HFF-Myc (cell line): ENCODE measurements at regions not wholly inside any gene's neighbourhood (a gene's known extent, or its start where the extent isn't known, plus 50 kb on each side); places are given as distances from the start of the nearest gene placed in this dataset.

Experiments used
- DNase-seq: peaks from one replicate; pipeline ENCODE4 v3.0.0-alpha.2; 2011; ENCODE audit warnings: low read depth; ENCODE audit errors: extremely low read depth
- H3K4me3 ChIP-seq: replicated peaks from 2 replicates; pipeline ENCODE4 v1.5.1; 2011; ENCODE audit warnings: low read depth, mild to moderate bottlenecking, control low read depth, low read length
- TF ChIP-seq, protein P1 (sequence below): IDR thresholded peaks from 2 replicates; pipeline ENCODE4 v1.5.1; 2012; ENCODE audit warnings: mild to moderate bottlenecking, low read depth, low read length, control low read depth; ENCODE audit errors: missing control alignments

GRCh38 chr11:104602643-104603042, 295.6 kb downstream of the CASP12 start:
- DNase-seq, result no peak
- TF ChIP-seq, protein P1, sequence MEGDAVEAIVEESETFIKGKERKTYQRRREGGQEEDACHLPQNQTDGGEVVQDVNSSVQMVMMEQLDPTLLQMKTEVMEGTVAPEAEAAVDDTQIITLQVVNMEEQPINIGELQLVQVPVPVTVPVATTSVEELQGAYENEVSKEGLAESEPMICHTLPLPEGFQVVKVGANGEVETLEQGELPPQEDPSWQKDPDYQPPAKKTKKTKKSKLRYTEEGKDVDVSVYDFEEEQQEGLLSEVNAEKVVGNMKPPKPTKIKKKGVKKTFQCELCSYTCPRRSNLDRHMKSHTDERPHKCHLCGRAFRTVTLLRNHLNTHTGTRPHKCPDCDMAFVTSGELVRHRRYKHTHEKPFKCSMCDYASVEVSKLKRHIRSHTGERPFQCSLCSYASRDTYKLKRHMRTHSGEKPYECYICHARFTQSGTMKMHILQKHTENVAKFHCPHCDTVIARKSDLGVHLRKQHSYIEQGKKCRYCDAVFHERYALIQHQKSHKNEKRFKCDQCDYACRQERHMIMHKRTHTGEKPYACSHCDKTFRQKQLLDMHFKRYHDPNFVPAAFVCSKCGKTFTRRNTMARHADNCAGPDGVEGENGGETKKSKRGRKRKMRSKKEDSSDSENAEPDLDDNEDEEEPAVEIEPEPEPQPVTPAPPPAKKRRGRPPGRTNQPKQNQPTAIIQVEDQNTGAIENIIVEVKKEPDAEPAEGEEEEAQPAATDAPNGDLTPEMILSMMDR, result no peak
- no peak overlapping the region for H3K4me3 ChIP-seq

DNA sequence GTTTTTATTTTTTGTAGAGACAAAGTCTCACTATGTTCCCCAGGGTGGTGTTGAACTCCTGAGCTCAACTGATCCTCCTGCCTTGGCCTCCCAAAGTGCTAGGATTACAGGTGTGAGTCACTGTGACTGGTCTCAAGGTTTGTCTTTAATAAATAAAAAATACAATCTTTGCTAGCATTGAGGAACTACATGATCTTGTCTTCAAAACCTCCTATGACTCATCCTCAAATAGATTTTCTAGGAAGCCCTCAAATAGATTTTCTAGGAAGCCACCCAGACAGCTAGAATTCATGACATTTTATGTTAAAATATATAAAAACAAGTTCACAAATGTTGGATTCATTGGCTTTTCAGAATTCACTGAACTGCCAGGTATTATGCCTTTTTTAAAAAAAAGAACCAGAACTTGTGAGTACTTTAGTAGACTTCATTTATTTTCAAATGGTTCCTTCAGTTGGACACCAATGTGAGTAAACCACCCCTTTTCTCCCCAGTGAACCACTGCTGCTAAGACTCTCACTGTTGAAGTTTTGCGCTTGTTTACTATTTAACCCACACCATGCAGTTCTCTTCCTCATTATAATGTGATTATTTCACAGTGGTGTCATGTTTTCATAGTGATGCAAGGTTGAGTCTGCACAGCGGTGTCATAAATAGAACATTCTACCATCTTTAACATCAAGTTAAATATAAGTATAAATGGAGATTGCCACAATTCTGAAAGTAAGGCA, 303.9 kb downstream of the CASP12 start:
- DNase-seq, result no peak
- TF ChIP-seq, protein P1, result no peak
- H3K4me3 ChIP-seq, result no peak overlapping the region

- DNase-seq, result no peak
- H3K4me3 ChIP-seq, result no peak overlapping the region
- TF ChIP-seq, protein P1, result no peak
Measured at GRCh38 chr11:104588970-104589369, 309.3 kb downstream of the CASP12 start.

GRCh38 chr11:104588446-104588845, 309.8 kb downstream of the CASP12 start:
- DNase-seq, result no peak
- no peak overlapping the region for H3K4me3 ChIP-seq
- TF ChIP-seq, protein P1, result no peak

DNA sequence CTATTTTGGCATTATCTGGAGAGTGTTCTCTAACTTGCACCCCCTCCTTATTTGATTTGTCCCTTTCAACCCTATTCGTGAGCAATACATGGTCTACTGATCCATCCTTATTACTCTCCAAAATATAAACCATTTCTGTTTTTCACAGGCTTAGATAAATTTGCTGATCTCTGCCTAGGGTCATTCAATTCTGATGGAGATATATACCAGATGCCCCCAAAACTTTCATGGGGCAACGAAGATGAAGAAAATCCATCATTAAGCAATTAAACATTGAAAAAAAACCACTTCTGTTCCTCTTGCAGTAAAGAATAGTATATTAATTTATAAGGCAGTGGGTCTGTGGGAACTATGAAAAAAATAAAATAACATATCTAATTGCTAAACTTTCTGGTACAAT, 313.4 kb downstream of the CASP12 start:
- TF ChIP-seq, protein P1, result no peak
- no peak overlapping the region for H3K4me3 ChIP-seq
- no peak for DNase-seq

GRCh38 chr11:104583857-104584256, 314.4 kb downstream of the CASP12 start:
- no peak for DNase-seq

More at GRCh38 chr11:104583857-104584256, 314.4 kb downstream of the CASP12 start:
- no peak overlapping the region for H3K4me3 ChIP-seq
- TF ChIP-seq, protein P1, result no peak
